ENCODE measurements at regions not wholly inside any gene's neighbourhood (a gene's known extent, or its start where the extent isn't known, plus 50 kb on each side); places are given as distances from the start of the nearest gene placed in this dataset.

GRCh38 chr2:223486751-223487150 is 115.4 kb downstream of the SCG2 start:
- Histone ChIP-seq H3K4me2 (no peak overlapping the region; the same call in 1 of the 2 replicates), H4K20me1 (ENCODE audit: insufficient read depth) (no peaks in the 10 kb centered on the region), H3K4me3 (ENCODE audit: low read depth in 2 of 2, low read length in 1 of 2) (no peak overlapping the region), H3F3A (replicated peaks; ENCODE audit: insufficient read depth) (peaks cover 27% of the 10 kb centered on the region), H3K27ac (ENCODE audit: low read depth in 2 of 2, low read length in 1 of 2) (peak overlapping the region; percentile 93 to 95; a peak in 3 of 4 replicates), H3K27me3 (ENCODE audit: insufficient read depth) (no peaks in the 10 kb centered on the region), H3K9ac (no peak overlapping the region), H3K36me3 (replicated peaks in 1 of 2; ENCODE audit: control insufficient read depth in 1 of 2, insufficient read depth in 2 of 2, low read length in 1 of 2) (no peaks in the 10 kb centered on the region), H3K4me1 (ENCODE audit: control insufficient read depth in 1 of 2, insufficient read depth in 2 of 2, low read depth in 1 of 2, low read length in 1 of 2) (peaks cover 17 to 40% of the 10 kb centered on the region in 2 experiments), H3K9me3 (no peaks in the 10 kb centered on the region; the same call in 1 of the 2 replicates), H2AFZ (ENCODE audit: low read depth) (no peak overlapping the region; the same call in none of the 2 replicates), H3K79me2 (ENCODE audit: insufficient read depth) (no peaks in the 10 kb centered on the region), H3K9me2 (no peaks in the 10 kb centered on the region)
- ChIA-PET CTCF (no interaction called here), POLR2A (no interaction called here)
- DNase-seq, result no peak
- TF ChIP-seq EP300 (IDR thresholded peaks at IDR 0.05; ENCODE audit: borderline replicate concordance in 1 of 2, low read depth in 1 of 2, low read length in 1 of 2), result no peak
- no peak for TF ChIP-seq FOXJ3 (CRISPR knock-in tag; IDR thresholded peaks at IDR 0.05)
- no peak for TF ChIP-seq JUND (IDR thresholded peaks at IDR 0.05)

GRCh38 chr2:223487214-223487846 is 114.8 kb downstream of the SCG2 start:
- H3K9me2 ChIP-seq, result no peaks in the 10 kb centered on the region
- H3K27me3 ChIP-seq (ENCODE audit: insufficient read depth), result no peaks in the 10 kb centered on the region
- peaks cover 17 to 40% of the 10 kb centered on the region in 2 experiments for H3K4me1 ChIP-seq (ENCODE audit: control insufficient read depth in 1 of 2, insufficient read depth in 2 of 2, low read depth in 1 of 2, low read length in 1 of 2)
- peak overlapping the region; percentile 93 to 95 for H3K27ac ChIP-seq (ENCODE audit: low read depth in 2 of 2, low read length in 1 of 2)
- no peak for DNase-seq
- peak overlapping the region; percentile 39; the same call in 1 of the 2 replicates for H3K9ac ChIP-seq
- H2AFZ ChIP-seq (ENCODE audit: low read depth), result no peak overlapping the region; the same call in 1 of the 2 replicates
- no peaks in the 10 kb centered on the region for H4K20me1 ChIP-seq (ENCODE audit: insufficient read depth)
- H3K4me2 ChIP-seq, result no peak overlapping the region; the same call in 1 of the 2 replicates
- POLR2A ChIA-PET, result no interaction called here
- WGBS (ENCODE audit: low lambda C conversion rate), result 53% methylated on average over 2 of the region's 2 CpGs
- CTCF ChIA-PET, result no interaction called here
- H3K9me3 ChIP-seq, result no peaks in the 10 kb centered on the region; the same call in 1 of the 2 replicates
- H3K79me2 ChIP-seq (ENCODE audit: insufficient read depth), result no peaks in the 10 kb centered on the region
- H3K4me3 ChIP-seq (ENCODE audit: low read depth in 2 of 2, low read length in 1 of 2), result no peak overlapping the region
- H3K36me3 ChIP-seq (replicated peaks in 1 of 2; ENCODE audit: control insufficient read depth in 1 of 2, insufficient read depth in 2 of 2, low read length in 1 of 2), result no peaks in the 10 kb centered on the region
- peaks cover 27% of the 10 kb centered on the region for H3F3A ChIP-seq (replicated peaks; ENCODE audit: insufficient read depth)
- TF ChIP-seq, protein P1, sequence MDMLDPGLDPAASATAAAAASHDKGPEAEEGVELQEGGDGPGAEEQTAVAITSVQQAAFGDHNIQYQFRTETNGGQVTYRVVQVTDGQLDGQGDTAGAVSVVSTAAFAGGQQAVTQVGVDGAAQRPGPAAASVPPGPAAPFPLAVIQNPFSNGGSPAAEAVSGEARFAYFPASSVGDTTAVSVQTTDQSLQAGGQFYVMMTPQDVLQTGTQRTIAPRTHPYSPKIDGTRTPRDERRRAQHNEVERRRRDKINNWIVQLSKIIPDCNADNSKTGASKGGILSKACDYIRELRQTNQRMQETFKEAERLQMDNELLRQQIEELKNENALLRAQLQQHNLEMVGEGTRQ (IDR thresholded peaks at IDR 0.05; ENCODE audit: borderline replicate concordance, low read depth, low read length), result no peak
- TF ChIP-seq FOXM1 (IDR thresholded peaks at IDR 0.05; ENCODE audit: low read depth) (peak; percentile 98), RXRA (IDR thresholded peaks at IDR 0.05; ENCODE audit: borderline replicate concordance, low read depth) (peak; percentile 90; the same call in 1 of the 2 replicates), EZH2phosphoT487 (IDR thresholded peaks at IDR 0.05; ENCODE audit: borderline replicate concordance, low read depth) (no peak), EP300 (IDR thresholded peaks at IDR 0.05; ENCODE audit: borderline replicate concordance in 1 of 2, low read depth in 1 of 2, low read length in 1 of 2) (peak; percentile 96 to 99), YY1 (IDR thresholded peaks at IDR 0.05; ENCODE audit: low read depth) (no peak; the same call in 1 of the 2 replicates), RFX5 (IDR thresholded peaks at IDR 0.05; ENCODE audit: low read length) (no peak), ZBTB33 (IDR thresholded peaks at IDR 0.05; ENCODE audit: borderline replicate concordance, low read depth) (peak; percentile 63; the same call in 1 of the 2 replicates), TAF1 (IDR thresholded peaks at IDR 0.05; ENCODE audit: borderline replicate concordance, low read depth, low read length) (0 out of 2 replicates have a peak, but pooled peaks have one; percentile 25), MEF2A (IDR thresholded peaks at IDR 0.05; ENCODE audit: borderline replicate concordance, low read depth) (peak; percentile 97), IRF3 (IDR thresholded peaks at IDR 0.05; ENCODE audit: low read depth, low read length) (no peak), FOSL2 (IDR thresholded peaks at IDR 0.05; ENCODE audit: borderline replicate concordance, low read depth) (peak; percentile 74; the same call in 1 of the 2 replicates), NFIC (IDR thresholded peaks at IDR 0.05; ENCODE audit: borderline replicate concordance) (peak; percentile 90), NRF1 (IDR thresholded peaks at IDR 0.05; ENCODE audit: low read depth, low read length) (no peak), CHD2 (IDR thresholded peaks at IDR 0.05; ENCODE audit: low read length, partially characterized antibody) (no peak), GATA2 (CRISPR knock-in tag; IDR thresholded peaks at IDR 0.05) (no peak)
- TF ChIP-seq, protein P2, sequence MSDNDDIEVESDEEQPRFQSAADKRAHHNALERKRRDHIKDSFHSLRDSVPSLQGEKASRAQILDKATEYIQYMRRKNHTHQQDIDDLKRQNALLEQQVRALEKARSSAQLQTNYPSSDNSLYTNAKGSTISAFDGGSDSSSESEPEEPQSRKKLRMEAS (IDR thresholded peaks at IDR 0.05; ENCODE audit: low read depth), result no peak

Measured in SK-N-SH (cell line).